ENCODE measurements at regions not wholly inside any gene's neighbourhood (a gene's known extent, or its start where the extent isn't known, plus 50 kb on each side); places are given as distances from the start of the nearest gene placed in this dataset.

GRCh38 chr13:24004971-24005370, 107.7 kb upstream of the C1QTNF9B start:
- intact Hi-C loops (cut with micrococcal nuclease) = no loop called here

DNA sequence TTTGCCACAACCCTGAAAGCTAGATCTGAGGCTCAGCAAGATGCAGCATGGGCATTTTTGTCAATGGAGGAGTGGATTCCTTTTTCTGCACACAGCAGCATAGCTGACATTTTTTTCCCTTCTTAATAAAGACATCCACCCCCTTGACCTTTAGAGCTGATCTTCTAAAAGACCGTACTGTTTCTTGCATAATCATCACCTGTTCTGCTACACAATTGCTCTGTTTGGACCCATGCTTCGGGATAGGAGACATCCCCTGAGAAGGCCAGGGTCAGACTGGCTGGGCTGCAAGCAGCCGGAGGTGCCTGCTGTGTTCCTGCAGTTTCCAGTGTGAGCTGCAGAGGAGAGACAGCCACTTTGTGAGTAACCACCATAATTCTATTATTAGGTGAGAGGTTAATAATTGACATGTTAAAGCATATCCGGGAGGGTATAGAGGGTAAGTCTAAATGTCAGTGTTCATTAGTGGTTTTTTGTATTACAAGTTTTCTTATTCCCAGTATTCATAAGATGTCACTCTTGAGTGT, 108.5 kb upstream of the C1QTNF9B start:
- peaks cover 18% of the 10 kb centered on the region for H3K27me3 Mint-ChIP-seq (ENCODE audit: low read depth)
- H3K9me3 Mint-ChIP-seq = no peaks in the 10 kb centered on the region
- H3K4me1 Mint-ChIP-seq (ENCODE audit: low read depth) = no peaks in the 10 kb centered on the region
- no peak overlapping the region for H3K4me3 Mint-ChIP-seq (ENCODE audit: low read depth)
- no peak overlapping the region for H3K27ac Mint-ChIP-seq
- DNase-seq (ENCODE audit: low spot score) = no peak
- no peaks in the 10 kb centered on the region for H3K36me3 Mint-ChIP-seq (ENCODE audit: low read depth)
- intact Hi-C loops (cut with micrococcal nuclease) = no loop called here

More at GRCh38 chr13:24004971-24005370, 107.7 kb upstream of the C1QTNF9B start:
- Mint-ChIP-seq H3K4me3 (ENCODE audit: low read depth) (no peak overlapping the region), H3K4me1 (ENCODE audit: low read depth) (no peaks in the 10 kb centered on the region), H3K27ac (no peak overlapping the region), H3K36me3 (ENCODE audit: low read depth) (no peaks in the 10 kb centered on the region), H3K9me3 (no peaks in the 10 kb centered on the region), H3K27me3 (ENCODE audit: low read depth) (peaks cover 15% of the 10 kb centered on the region)
- DNase-seq (ENCODE audit: low spot score) = no peak

DNA sequence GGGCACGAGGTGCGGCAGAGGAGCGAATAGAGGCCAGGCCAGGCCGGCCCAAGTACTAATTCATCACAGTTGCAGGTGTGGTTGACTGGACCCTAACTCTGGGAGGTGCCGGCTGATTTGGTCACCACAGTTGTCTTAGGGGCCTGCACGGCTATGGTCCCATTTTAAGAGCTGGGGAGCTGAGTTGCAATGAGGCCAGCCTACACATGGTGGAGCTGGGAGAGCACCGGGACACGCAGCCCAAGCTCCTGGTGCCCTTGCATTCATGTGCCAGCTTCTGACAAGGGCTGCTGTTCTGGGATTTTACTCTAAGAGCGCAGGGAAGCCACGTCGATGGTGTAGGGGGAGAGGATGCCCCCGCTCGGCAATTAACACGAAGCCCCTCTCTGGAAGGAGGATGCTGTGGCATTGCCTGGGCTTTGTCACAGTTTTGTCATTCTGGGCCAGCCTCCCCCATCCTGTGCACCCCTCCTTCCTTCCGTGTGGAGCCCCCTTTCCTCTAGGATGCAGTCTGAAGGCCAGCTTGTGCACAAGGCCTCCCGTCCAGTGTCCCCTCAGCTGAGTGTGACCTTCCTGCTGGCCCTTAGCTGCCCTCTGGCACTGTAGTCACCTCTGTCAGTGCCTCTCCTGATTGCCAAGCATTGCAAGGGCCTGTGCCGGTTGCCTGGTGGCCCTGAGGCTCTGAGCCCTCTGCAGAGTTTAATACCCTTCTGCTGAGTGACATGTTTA, 109.4 kb upstream of the C1QTNF9B start:
- Mint-ChIP-seq H3K27ac (no peak overlapping the region), H3K27me3 (ENCODE audit: low read depth) (peaks cover 19% of the 10 kb centered on the region), H3K4me3 (ENCODE audit: low read depth) (no peak overlapping the region), H3K36me3 (ENCODE audit: low read depth) (no peaks in the 10 kb centered on the region), H3K4me1 (ENCODE audit: low read depth) (no peaks in the 10 kb centered on the region), H3K9me3 (no peaks in the 10 kb centered on the region)
- intact Hi-C loops (cut with micrococcal nuclease) = no loop called here
- DNase-seq (ENCODE audit: low spot score) = no peak

GRCh38 chr13:24007979-24008620, 110.8 kb upstream of the C1QTNF9B start:
- Mint-ChIP-seq H3K4me3 (ENCODE audit: low read depth) (no peak overlapping the region), H3K27ac (no peak overlapping the region), H3K4me1 (ENCODE audit: low read depth) (no peaks in the 10 kb centered on the region), H3K27me3 (ENCODE audit: low read depth) (peaks cover 18% of the 10 kb centered on the region), H3K36me3 (ENCODE audit: low read depth) (no peaks in the 10 kb centered on the region), H3K9me3 (no peaks in the 10 kb centered on the region)
- intact Hi-C loops (cut with micrococcal nuclease) = no loop called here
- no peak for DNase-seq (ENCODE audit: low spot score)

- no peaks in the 10 kb centered on the region for H3K9me3 Mint-ChIP-seq
- peaks cover 23% of the 10 kb centered on the region for H3K27me3 Mint-ChIP-seq (ENCODE audit: low read depth)
- no peaks in the 10 kb centered on the region for H3K36me3 Mint-ChIP-seq (ENCODE audit: low read depth)
- intact Hi-C loops (cut with micrococcal nuclease) = no loop called here
- no peak overlapping the region for H3K4me3 Mint-ChIP-seq (ENCODE audit: low read depth)
- H3K27ac Mint-ChIP-seq = no peak overlapping the region
- DNase-seq (ENCODE audit: low spot score) = no peak
- no peaks in the 10 kb centered on the region for H3K4me1 Mint-ChIP-seq (ENCODE audit: low read depth)
Observed at GRCh38 chr13:24008679-24009078, 111.4 kb upstream of the C1QTNF9B start.

DNA sequence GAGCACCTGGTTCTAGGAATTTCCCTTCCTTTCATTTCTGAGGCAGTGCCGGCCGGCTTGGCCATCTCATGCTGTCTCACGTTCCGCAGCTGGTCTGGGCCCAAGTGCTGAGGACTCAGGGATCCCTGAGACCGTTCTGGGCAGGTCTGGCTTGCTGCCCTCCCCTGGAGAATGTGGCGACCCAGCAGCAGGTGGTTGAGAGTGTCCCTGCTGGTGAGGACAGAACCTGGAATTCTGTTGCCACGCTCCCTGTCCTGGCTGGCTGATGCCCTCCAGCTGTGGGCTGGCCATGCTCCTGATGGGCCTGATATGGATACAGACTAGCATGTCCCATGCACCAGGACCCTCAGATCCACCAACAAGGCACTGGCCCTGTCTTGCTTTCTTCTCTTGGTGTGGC, 114.0 kb upstream of the C1QTNF9B start:
- H3K4me1 Mint-ChIP-seq (ENCODE audit: low read depth) = no peaks in the 10 kb centered on the region
- no peak overlapping the region for H3K4me3 Mint-ChIP-seq (ENCODE audit: low read depth)
- no peaks in the 10 kb centered on the region for H3K36me3 Mint-ChIP-seq (ENCODE audit: low read depth)
- H3K9me3 Mint-ChIP-seq = no peaks in the 10 kb centered on the region
- intact Hi-C loops (cut with micrococcal nuclease) = no loop called here
- no peak for DNase-seq (ENCODE audit: low spot score)
- peaks cover 11% of the 10 kb centered on the region for H3K27me3 Mint-ChIP-seq (ENCODE audit: low read depth)
- no peak overlapping the region for H3K27ac Mint-ChIP-seq

GRCh38 chr13:24012648-24013047, 115.3 kb upstream of the C1QTNF9B start:
- H3K36me3 Mint-ChIP-seq (ENCODE audit: low read depth) = no peaks in the 10 kb centered on the region
- DNase-seq (ENCODE audit: low spot score) = no peak
- no peaks in the 10 kb centered on the region for H3K9me3 Mint-ChIP-seq
- no peak overlapping the region for H3K4me3 Mint-ChIP-seq (ENCODE audit: low read depth)
- peaks cover 11% of the 10 kb centered on the region for H3K27me3 Mint-ChIP-seq (ENCODE audit: low read depth)
- H3K27ac Mint-ChIP-seq = no peak overlapping the region
- no peaks in the 10 kb centered on the region for H3K4me1 Mint-ChIP-seq (ENCODE audit: low read depth)
- intact Hi-C loops (cut with micrococcal nuclease) = no loop called here

DNA sequence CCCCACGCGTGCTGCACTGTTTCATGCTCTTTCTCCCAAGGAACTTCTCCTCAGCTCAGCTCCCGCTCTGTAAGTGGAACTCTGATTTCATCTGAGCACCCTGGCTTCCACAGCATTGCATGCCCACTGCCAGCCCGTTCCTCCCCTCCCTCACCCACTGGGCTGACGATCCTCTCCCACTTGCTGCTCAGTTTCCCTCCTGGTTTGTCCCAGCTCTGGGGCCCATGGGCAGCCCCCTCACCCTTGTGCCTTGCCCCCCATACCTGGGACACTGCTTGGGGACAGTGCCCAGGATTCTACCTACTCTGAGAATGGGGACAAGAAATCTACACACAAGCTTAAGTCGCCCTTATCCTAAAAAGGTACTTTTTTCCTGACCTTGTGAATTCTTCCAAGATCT, 115.9 kb upstream of the C1QTNF9B start:
- H3K4me3 Mint-ChIP-seq (ENCODE audit: low read depth) = no peak overlapping the region
- intact Hi-C loops (cut with micrococcal nuclease) = no loop called here
- no peaks in the 10 kb centered on the region for H3K9me3 Mint-ChIP-seq
- no peak overlapping the region for H3K27ac Mint-ChIP-seq
- H3K4me1 Mint-ChIP-seq (ENCODE audit: low read depth) = no peaks in the 10 kb centered on the region
- DNase-seq (ENCODE audit: low spot score) = no peak
- H3K36me3 Mint-ChIP-seq (ENCODE audit: low read depth) = no peaks in the 10 kb centered on the region
- H3K27me3 Mint-ChIP-seq (ENCODE audit: low read depth) = peaks cover 11% of the 10 kb centered on the region

- Mint-ChIP-seq H3K9me3 (no peaks in the 10 kb centered on the region), H3K27me3 (ENCODE audit: low read depth) (peaks cover 6% of the 10 kb centered on the region), H3K4me1 (ENCODE audit: low read depth) (no peaks in the 10 kb centered on the region), H3K36me3 (ENCODE audit: low read depth) (no peaks in the 10 kb centered on the region), H3K4me3 (ENCODE audit: low read depth) (no peak overlapping the region), H3K27ac (no peak overlapping the region)
- no peak for DNase-seq (ENCODE audit: low spot score)
- intact Hi-C loops (cut with micrococcal nuclease) = no loop called here
Observed at GRCh38 chr13:24016046-24016445, 118.7 kb upstream of the C1QTNF9B start.

DNA sequence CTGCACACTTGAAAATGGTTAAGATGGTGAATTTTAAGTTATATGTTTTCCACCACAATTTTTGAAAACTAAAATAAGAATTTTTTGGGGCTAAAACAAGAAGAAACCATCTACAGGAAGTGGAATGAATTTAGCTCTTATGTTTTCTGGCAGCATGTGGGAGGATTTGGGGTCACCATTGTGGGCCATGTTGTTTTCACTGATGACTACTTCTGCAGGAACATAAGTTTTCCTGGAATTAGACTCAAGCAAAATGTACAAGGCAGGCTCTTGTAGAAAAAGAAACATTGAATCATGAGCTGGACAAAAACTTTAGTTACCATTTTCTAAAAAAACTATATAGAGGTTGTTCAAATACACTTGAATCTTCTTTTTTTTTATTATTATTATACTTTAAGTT, 125.3 kb upstream of the C1QTNF9B start:
- Mint-ChIP-seq H3K27me3 (ENCODE audit: low read depth) (peaks cover 6% of the 10 kb centered on the region), H3K4me3 (ENCODE audit: low read depth) (no peak overlapping the region), H3K36me3 (ENCODE audit: low read depth) (no peaks in the 10 kb centered on the region), H3K9me3 (no peaks in the 10 kb centered on the region), H3K27ac (no peak overlapping the region), H3K4me1 (ENCODE audit: low read depth) (peaks cover 4% of the 10 kb centered on the region)
- DNase-seq (ENCODE audit: low spot score) = no peak
- intact Hi-C loops (cut with micrococcal nuclease) = no loop called here

DNA sequence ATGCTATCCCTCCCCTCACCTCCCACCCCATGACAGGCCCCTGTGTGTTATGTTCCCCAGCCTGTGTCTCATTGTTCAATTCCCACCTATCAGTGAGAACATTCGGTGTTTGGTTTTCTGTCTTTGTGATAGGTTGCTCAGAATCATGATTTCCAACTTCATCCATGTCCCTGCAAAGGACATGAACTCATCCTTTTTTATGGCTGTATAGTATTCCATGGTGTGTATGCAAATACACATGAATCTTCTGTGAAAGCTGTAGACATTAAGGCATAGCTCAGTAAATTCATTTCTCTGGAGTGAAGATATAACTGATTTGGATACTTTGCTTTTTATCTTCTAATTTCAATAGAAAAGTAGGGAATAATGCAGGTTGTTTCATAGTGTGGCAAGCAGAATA, 125.8 kb upstream of the C1QTNF9B start:
- Mint-ChIP-seq H3K27ac (no peak overlapping the region), H3K4me1 (ENCODE audit: low read depth) (peaks cover 4% of the 10 kb centered on the region), H3K27me3 (ENCODE audit: low read depth) (peaks cover 8% of the 10 kb centered on the region), H3K36me3 (ENCODE audit: low read depth) (no peaks in the 10 kb centered on the region), H3K9me3 (no peaks in the 10 kb centered on the region), H3K4me3 (ENCODE audit: low read depth) (no peak overlapping the region)
- intact Hi-C loops (cut with micrococcal nuclease) = no loop called here
- DNase-seq (ENCODE audit: low spot score) = no peak

DNA sequence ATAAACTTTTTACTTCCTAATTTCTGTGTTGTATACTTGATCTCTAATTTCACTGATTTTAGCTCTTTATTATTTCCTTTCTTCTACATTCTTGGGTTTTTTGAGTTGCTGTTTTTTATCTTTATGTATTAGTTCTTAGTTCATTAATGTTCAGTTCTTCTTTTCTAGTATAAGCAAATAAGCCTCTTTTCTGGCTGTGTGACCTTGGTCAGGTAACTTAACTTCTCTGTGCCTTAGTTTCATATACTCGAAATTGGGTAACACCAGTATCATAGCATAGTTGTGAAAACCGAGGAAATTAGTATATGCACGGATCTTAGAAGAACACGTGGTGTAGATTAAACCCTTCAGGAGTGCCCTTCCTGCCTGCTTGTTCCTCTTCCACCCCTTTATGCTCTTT, 130.2 kb upstream of the C1QTNF9B start:
- Mint-ChIP-seq H3K36me3 (ENCODE audit: low read depth) (no peaks in the 10 kb centered on the region), H3K4me1 (ENCODE audit: low read depth) (peaks cover 2% of the 10 kb centered on the region), H3K9me3 (no peaks in the 10 kb centered on the region), H3K27me3 (ENCODE audit: low read depth) (peaks cover 35% of the 10 kb centered on the region), H3K27ac (no peak overlapping the region), H3K4me3 (ENCODE audit: low read depth) (no peak overlapping the region)
- no peak for DNase-seq (ENCODE audit: low spot score)
- intact Hi-C loops (cut with micrococcal nuclease) = no loop called here

DNA sequence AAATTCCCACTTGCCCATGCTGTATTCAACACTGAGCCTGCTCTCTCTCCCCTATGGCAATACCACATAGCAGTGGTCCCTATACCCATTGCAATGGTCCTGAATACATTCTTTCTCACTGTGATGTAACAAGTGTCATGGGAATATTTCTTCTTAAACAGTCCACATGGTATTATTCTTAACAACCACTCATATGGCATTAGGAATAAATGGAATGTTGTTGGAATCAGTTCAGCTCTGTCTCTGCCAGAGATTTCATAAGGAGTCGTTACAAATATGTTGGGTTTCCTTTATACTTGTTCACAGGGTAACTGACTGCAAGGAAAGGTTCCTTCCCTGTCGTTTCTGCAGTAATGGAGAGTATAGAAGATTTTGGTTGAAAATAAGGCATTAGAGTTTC, 128.3 kb upstream of the SPATA13 start:
- intact Hi-C loops (cut with micrococcal nuclease) = no loop called here
- Mint-ChIP-seq H3K36me3 (ENCODE audit: low read depth) (no peaks in the 10 kb centered on the region), H3K27ac (no peak overlapping the region), H3K4me1 (ENCODE audit: low read depth) (no peaks in the 10 kb centered on the region), H3K4me3 (ENCODE audit: low read depth) (no peak overlapping the region), H3K9me3 (no peaks in the 10 kb centered on the region), H3K27me3 (ENCODE audit: low read depth) (peaks cover 36% of the 10 kb centered on the region)
- DNase-seq (ENCODE audit: low spot score) = no peak

Data from activated T-helper 2 cell treated with anti-CD3 and anti-CD28 coated beads, Interferon-gamma antibody, Interleukin-2, Interleukin-4, amounts not matched to agents 10 μg/mL and 5 μg/mL and 100 μg/mL, durations not matched to agents 14 hours and 24 hours and 36 hours (primary cell).